ENCODE measurements at regions not wholly inside any gene's neighbourhood (a gene's known extent, or its start where the extent isn't known, plus 50 kb on each side); places are given as distances from the start of the nearest gene placed in this dataset.

- Mint-ChIP-seq H3K9me3 (peaks cover 2% of the 10 kb centered on the region), H3K4me1 (ENCODE audit: low read depth) (no peaks in the 10 kb centered on the region), H3K27ac (no peak overlapping the region), H3K27me3 (peaks cover 4% of the 10 kb centered on the region), H3K4me3 (no peak overlapping the region), H3K36me3 (ENCODE audit: low read depth) (no peaks in the 10 kb centered on the region)
- DNase-seq: no peak
These were observed 304.9 kb upstream of the TCF21 start for GRCh38 chr6:133583907-133584427.

- H3K4me3 Mint-ChIP-seq: no peak overlapping the region
- peaks cover 2% of the 10 kb centered on the region for H3K9me3 Mint-ChIP-seq
- no peaks in the 10 kb centered on the region for H3K4me1 Mint-ChIP-seq (ENCODE audit: low read depth)
These were observed 304.1 kb upstream of the TCF21 start for GRCh38 chr6:133584823-133585222.

DNA sequence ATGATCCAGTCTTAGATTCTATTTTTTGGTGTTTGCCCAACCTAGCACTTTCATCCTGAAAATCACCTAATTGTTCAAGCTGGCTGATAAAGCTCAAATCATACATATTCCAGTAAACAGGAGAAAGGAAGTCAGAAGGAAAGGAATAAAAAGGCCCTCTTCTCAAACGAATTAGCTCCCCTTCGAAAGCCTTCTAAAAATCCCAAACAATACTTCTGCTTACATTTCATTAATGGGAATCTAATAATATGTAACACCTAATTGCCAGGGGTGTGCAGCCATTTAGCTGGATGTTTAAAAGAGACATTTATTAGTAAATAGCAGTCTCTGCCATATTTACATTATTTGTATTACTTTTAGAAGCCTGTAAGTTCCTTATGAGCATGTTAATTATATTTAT lies 302.9 kb upstream of the TCF21 start:
- DNase-seq: no peak
- Mint-ChIP-seq H3K4me1 (ENCODE audit: low read depth) (no peaks in the 10 kb centered on the region), H3K4me3 (no peak overlapping the region), H3K9me3 (peaks cover 2% of the 10 kb centered on the region), H3K27me3 (peaks cover 7% of the 10 kb centered on the region), H3K27ac (no peak overlapping the region), H3K36me3 (ENCODE audit: low read depth) (no peaks in the 10 kb centered on the region)

More at GRCh38 chr6:133584823-133585222, 304.1 kb upstream of the TCF21 start:
- Mint-ChIP-seq H3K27me3 (peaks cover 4% of the 10 kb centered on the region), H3K27ac (no peak overlapping the region), H3K36me3 (ENCODE audit: low read depth) (no peaks in the 10 kb centered on the region)
- DNase-seq: no peak

DNA sequence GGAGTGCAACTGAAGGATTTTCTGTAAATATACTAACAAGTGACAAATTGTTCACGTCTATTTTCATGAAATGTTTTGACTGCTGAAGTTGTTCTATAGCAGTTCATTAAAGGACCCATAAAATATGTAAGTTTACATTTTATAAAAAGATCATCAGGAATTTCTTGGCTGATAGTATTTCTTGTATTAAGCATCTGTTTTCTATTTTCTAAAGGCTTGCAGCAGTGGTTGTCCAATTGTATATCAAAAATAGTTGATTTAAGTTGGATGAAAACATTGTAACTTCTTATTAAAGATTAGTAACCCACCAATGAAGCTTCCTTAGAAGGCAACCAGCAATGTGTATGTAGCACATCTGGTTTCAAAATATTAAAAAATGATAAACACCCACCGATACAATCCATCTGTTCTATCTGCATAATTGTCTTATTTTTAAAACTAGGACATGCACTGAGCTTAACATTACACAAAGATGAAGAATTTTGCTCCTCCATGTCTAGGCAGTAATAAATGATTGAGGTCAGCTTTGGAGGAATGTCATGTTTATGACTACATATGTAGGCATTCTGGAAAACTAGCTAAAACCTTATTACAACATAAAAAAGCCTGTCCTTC lies 301.3 kb upstream of the TCF21 start:
- no peaks in the 10 kb centered on the region for H3K4me1 Mint-ChIP-seq (ENCODE audit: low read depth)
- no peak for DNase-seq
- no peak overlapping the region for H3K27ac Mint-ChIP-seq
- peaks cover 2% of the 10 kb centered on the region for H3K27me3 Mint-ChIP-seq
- no peaks in the 10 kb centered on the region for H3K9me3 Mint-ChIP-seq
- H3K4me3 Mint-ChIP-seq: no peak overlapping the region
- H3K36me3 Mint-ChIP-seq (ENCODE audit: low read depth): no peaks in the 10 kb centered on the region

- Mint-ChIP-seq H3K9me3 (no peaks in the 10 kb centered on the region), H3K27me3 (peaks cover 2% of the 10 kb centered on the region), H3K4me1 (ENCODE audit: low read depth) (no peaks in the 10 kb centered on the region), H3K27ac (no peak overlapping the region), H3K4me3 (no peak overlapping the region), H3K36me3 (ENCODE audit: low read depth) (no peaks in the 10 kb centered on the region)
- no peak for DNase-seq
These were observed 298.7 kb upstream of the TCF21 start for GRCh38 chr6:133590196-133590595.

- Mint-ChIP-seq H3K36me3 (ENCODE audit: low read depth) (no peaks in the 10 kb centered on the region), H3K9me3 (no peaks in the 10 kb centered on the region), H3K27ac (no peak overlapping the region), H3K4me1 (ENCODE audit: low read depth) (no peaks in the 10 kb centered on the region), H3K27me3 (peaks cover 2% of the 10 kb centered on the region), H3K4me3 (no peak overlapping the region)
- DNase-seq: no peak
These were observed 298.1 kb upstream of the TCF21 start for GRCh38 chr6:133590814-133591213.

- peaks cover 2% of the 10 kb centered on the region for H3K27me3 Mint-ChIP-seq
- no peaks in the 10 kb centered on the region for H3K9me3 Mint-ChIP-seq
- no peak for DNase-seq
These were observed 297.6 kb upstream of the TCF21 start for GRCh38 chr6:133591275-133591674.

GRCh38 chr6:133594652-133595110 lies 294.2 kb upstream of the TCF21 start:
- no peak overlapping the region for H3K4me3 Mint-ChIP-seq
- H3K4me1 Mint-ChIP-seq (ENCODE audit: low read depth): no peaks in the 10 kb centered on the region
- no peaks in the 10 kb centered on the region for H3K9me3 Mint-ChIP-seq
- H3K36me3 Mint-ChIP-seq (ENCODE audit: low read depth): no peaks in the 10 kb centered on the region
- H3K27me3 Mint-ChIP-seq: peaks cover 7% of the 10 kb centered on the region
- no peak overlapping the region for H3K27ac Mint-ChIP-seq
- no peak for DNase-seq

More at GRCh38 chr6:133591275-133591674, 297.6 kb upstream of the TCF21 start:
- Mint-ChIP-seq H3K4me3 (no peak overlapping the region), H3K4me1 (ENCODE audit: low read depth) (no peaks in the 10 kb centered on the region), H3K27ac (no peak overlapping the region), H3K36me3 (ENCODE audit: low read depth) (no peaks in the 10 kb centered on the region)

- Mint-ChIP-seq H3K4me1 (ENCODE audit: low read depth) (no peaks in the 10 kb centered on the region), H3K36me3 (ENCODE audit: low read depth) (no peaks in the 10 kb centered on the region), H3K9me3 (no peaks in the 10 kb centered on the region), H3K4me3 (no peak overlapping the region), H3K27ac (no peak overlapping the region), H3K27me3 (peaks cover 5% of the 10 kb centered on the region)
- no peak for DNase-seq
These were observed 293.7 kb upstream of the TCF21 start for GRCh38 chr6:133595111-133595761.

DNA sequence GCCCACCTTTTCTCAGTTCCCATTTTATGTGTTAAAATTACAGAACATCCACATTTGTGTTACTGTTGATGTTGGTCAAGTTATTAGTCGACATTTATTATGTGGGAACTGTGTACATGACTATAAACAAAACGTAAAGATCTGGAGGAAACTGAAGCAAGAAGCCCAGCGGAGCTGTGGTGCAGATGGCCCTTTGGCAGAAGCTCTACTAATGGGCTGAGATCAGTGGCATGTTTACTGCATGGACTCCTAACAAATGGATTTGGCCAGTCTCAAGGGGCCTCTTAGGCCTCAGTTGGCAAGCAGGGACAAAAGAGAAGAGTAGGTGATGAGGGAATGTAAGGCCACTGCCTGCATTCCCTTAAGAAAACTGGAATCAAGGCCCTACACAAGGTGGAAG lies 282.1 kb upstream of the TCF21 start:
- Mint-ChIP-seq H3K4me3 (no peak overlapping the region), H3K9me3 (no peaks in the 10 kb centered on the region), H3K27me3 (no peaks in the 10 kb centered on the region), H3K36me3 (ENCODE audit: low read depth) (no peaks in the 10 kb centered on the region), H3K27ac (no peak overlapping the region), H3K4me1 (ENCODE audit: low read depth) (no peaks in the 10 kb centered on the region)
- DNase-seq: no peak

DNA sequence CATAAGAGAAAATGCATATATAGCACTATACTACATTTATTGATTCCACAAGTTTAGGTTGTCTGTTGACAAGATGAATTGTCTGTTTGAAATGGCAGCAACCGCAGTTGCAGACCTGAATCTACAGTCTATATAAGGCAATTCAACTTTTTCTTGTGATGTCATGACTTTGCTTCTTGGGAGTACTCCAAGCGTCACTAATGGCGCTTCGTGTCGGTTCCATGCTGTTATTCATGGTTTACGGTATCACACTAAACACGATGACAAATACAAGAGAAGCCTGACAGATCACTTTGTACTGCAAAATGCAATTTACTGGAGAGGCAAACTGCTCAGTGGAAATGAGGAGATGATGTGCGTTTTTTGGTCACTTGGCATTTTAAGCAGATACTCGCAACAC lies 280.3 kb upstream of the TCF21 start:
- Mint-ChIP-seq H3K4me3 (no peak overlapping the region), H3K36me3 (ENCODE audit: low read depth) (no peaks in the 10 kb centered on the region), H3K27me3 (peaks cover 3% of the 10 kb centered on the region), H3K27ac (no peak overlapping the region), H3K4me1 (ENCODE audit: low read depth) (no peaks in the 10 kb centered on the region), H3K9me3 (no peaks in the 10 kb centered on the region)
- no peak for DNase-seq

DNA sequence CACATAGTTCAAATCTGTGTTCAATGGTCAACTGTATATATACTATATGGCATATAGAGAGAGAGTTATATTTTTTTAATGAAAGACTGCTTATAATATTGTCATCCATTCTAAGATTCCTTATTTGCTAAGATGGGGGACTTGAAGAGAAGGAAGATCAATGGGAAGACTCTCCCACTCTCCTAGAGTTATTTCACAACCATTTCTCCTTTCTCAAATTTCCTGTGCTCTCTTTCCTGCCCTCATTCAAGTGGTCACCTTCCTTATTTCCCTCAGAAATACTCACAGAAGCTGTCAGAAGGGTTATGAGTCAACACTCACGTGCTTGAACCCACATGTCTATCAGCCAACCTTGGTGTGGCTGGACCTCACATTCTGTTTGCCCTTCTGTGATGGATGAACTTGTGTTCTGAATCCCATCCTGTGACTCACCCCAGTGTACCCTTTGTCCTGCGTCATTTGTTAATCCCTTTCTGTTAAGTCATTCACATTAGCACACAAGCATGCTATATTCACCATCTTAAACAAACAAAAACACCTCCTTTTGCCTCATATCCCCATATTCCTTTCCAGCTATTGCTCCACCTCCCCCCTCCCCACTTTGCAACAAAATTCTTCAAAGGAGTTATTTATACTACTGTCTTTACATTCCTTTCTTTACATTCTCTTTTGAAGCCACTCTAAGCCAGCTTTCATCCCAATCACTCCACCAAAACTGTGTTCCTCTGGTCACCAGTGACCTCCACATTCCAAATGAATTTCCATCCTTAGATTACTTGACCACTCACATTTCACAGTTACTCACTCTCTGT lies 279.3 kb upstream of the TCF21 start:
- Mint-ChIP-seq H3K36me3 (ENCODE audit: low read depth) (no peaks in the 10 kb centered on the region), H3K4me1 (ENCODE audit: low read depth) (no peaks in the 10 kb centered on the region), H3K4me3 (no peak overlapping the region), H3K9me3 (no peaks in the 10 kb centered on the region), H3K27ac (no peak overlapping the region), H3K27me3 (peaks cover 3% of the 10 kb centered on the region)
- no peak for DNase-seq

GRCh38 chr6:133610227-133610840 lies 278.6 kb upstream of the TCF21 start:
- no peaks in the 10 kb centered on the region for H3K36me3 Mint-ChIP-seq (ENCODE audit: low read depth)
- no peak overlapping the region for H3K27ac Mint-ChIP-seq
- H3K9me3 Mint-ChIP-seq: no peaks in the 10 kb centered on the region
- no peak for DNase-seq
- H3K27me3 Mint-ChIP-seq: peaks cover 6% of the 10 kb centered on the region
- H3K4me3 Mint-ChIP-seq: no peak overlapping the region
- H3K4me1 Mint-ChIP-seq (ENCODE audit: low read depth): no peaks in the 10 kb centered on the region

DNA sequence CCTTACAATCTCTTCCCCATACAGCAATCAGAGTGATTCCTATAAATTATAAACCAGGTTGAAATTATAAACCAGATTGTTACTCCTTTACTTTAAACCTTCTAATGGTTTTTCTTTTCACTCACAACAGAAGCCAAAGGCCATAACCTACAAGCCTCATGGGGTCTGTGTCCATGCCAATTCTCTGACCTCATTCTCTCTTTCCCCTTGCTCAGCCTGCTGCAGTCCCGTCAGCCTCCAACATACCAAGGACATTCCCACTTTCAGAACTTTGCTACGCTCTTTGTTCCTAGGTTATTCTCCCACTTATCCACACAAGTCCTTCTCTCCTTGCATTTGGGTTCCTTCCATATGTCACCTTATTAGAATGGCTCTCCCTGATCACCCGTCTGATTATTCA lies 277.9 kb upstream of the TCF21 start:
- no peaks in the 10 kb centered on the region for H3K9me3 Mint-ChIP-seq
- no peaks in the 10 kb centered on the region for H3K36me3 Mint-ChIP-seq (ENCODE audit: low read depth)
- peaks cover 6% of the 10 kb centered on the region for H3K27me3 Mint-ChIP-seq
- H3K4me3 Mint-ChIP-seq: no peak overlapping the region
- no peak overlapping the region for H3K27ac Mint-ChIP-seq
- H3K4me1 Mint-ChIP-seq (ENCODE audit: low read depth): no peaks in the 10 kb centered on the region
- DNase-seq: no peak
